Left lung (tissue), 4 donors: ENCODE measurements at regions not wholly inside any gene's neighbourhood (a gene's known extent, or its start where the extent isn't known, plus 50 kb on each side); places are given as distances from the start of the nearest gene placed in this dataset.
A peak's percentile ranks its signal among the peaks of the same experiment; 100 is the strongest.

Source experiments
- ATAC-seq: fragments of 200-7000 bp; cut with Tn5 transposase; one replicate; pipeline ENCODE4 v1.9.1; 2020; ENCODE audit warnings: moderate library complexity
- DNase-seq, 4 donors: peaks; one replicate each; pipeline ENCODE4 v3.0.0-alpha.2; 2013 to 2020
- H3K27ac ChIP-seq, 2 donors: fragments of 200-600 bp; sonication (generic) in 1 of 2; one replicate each; pipeline versions ENCODE4 v1.5.0 to v1.8.0; 2020 to 2021
- H3K27me3 ChIP-seq, 2 donors: fragments of 200-600 bp; sonication (generic) in 1 of 2; one replicate each; pipeline versions ENCODE4 v1.5.0 to v1.8.0; 2020 to 2021
- H3K36me3 ChIP-seq, 2 donors: fragments of 200-600 bp; sonication (generic) in 1 of 2; one replicate each; pipeline versions ENCODE4 v1.5.0 to v1.8.0; 2020 to 2021
- H3K4me1 ChIP-seq, 2 donors: fragments of 200-600 bp; one replicate each; pipeline ENCODE4 v1.8.0; 2021
- H3K4me3 ChIP-seq, 2 donors: fragments of 200-600 bp; sonication (generic) in 1 of 2; one replicate each; pipeline versions ENCODE4 v1.5.0 to v1.8.0; 2020 to 2021; ENCODE audit warnings: mild to moderate bottlenecking in 1 of 2
- H3K9me3 ChIP-seq, 2 donors: fragments of 200-600 bp; sonication (generic) in 1 of 2; one replicate each; pipeline versions ENCODE4 v1.5.0 to v1.8.0; 2020 to 2021
- intact Hi-C, 2 donors: fragments of 100-400 bp; cut with DNase I; formaldehyde crosslinking; loops; one replicate each; pipeline versions ENCODE4 v1.11.2 to v1.14.2; 2022
- TF ChIP-seq, protein P1 (sequence below), 2 donors: fragments of 200-600 bp; sonication (generic) in 1 of 2; IDR thresholded peaks; one replicate each; pipeline versions ENCODE4 v1.5.0 to v1.8.0; 2021; ENCODE audit warnings: antibody characterized with exemption in 2 of 2
- donor health status: DM: no; HTN: yes; CAD: no.
- donor health status: DM: no; HTN: no; CAD: no.

DNA sequence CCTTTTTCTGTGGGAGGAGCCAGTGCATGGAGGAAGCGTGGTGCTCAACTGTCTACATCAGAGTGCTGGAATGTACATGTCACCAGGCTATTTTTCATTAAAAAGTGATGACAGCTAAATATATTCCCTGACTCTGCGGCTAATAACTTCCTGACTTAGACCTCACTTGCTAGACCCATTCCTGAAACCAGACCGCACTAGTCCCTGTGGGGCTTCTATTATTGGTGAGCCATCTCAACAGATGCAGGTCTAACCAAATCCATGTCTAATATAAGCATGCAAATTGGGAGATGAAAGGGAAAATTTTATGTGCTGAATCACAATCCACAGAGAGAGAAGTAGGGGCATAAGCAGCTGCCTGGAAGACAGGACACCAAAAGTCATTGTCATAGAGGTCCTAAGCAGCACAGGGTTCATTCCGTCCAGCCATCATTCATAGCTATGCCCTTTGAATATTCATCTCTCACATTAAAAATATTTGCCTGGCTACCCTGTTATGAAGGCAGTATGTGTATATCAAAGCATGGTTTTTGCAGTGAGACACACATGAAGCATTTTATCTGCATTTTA is 110.9 kb upstream of the BLID start:
- intact Hi-C loops: no loop called here

DNA sequence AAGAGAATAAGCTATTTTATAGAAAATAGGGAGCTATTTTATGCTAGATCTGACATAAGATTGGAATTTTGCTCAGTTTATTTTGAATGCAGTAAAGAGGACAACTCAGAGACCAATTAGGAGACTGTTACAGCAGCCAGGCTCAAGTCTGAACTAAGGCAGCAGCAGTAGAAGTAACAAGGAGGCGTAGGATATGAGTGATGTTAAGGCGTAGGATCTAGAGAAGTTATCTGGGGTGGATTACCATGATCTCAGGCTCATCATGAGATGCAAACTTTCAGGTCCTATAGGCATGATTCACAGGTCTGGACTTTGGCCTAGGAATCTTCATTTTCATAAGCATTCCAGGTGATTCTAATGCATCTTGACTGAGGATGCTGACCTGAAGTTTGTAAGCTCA is 108.9 kb upstream of the BLID start:
- Histone ChIP-seq H3K4me1 (peaks cover 6 to 8% of the 10 kb centered on the region in 2 donors), H3K4me3 (no peak overlapping the region), H3K27me3 (no peaks in the 10 kb centered on the region), H3K36me3 (no peaks in the 10 kb centered on the region), H3K27ac (no peak overlapping the region), H3K9me3 (no peaks in the 10 kb centered on the region)
- intact Hi-C loops: no loop called here
- TF ChIP-seq, protein P1, sequence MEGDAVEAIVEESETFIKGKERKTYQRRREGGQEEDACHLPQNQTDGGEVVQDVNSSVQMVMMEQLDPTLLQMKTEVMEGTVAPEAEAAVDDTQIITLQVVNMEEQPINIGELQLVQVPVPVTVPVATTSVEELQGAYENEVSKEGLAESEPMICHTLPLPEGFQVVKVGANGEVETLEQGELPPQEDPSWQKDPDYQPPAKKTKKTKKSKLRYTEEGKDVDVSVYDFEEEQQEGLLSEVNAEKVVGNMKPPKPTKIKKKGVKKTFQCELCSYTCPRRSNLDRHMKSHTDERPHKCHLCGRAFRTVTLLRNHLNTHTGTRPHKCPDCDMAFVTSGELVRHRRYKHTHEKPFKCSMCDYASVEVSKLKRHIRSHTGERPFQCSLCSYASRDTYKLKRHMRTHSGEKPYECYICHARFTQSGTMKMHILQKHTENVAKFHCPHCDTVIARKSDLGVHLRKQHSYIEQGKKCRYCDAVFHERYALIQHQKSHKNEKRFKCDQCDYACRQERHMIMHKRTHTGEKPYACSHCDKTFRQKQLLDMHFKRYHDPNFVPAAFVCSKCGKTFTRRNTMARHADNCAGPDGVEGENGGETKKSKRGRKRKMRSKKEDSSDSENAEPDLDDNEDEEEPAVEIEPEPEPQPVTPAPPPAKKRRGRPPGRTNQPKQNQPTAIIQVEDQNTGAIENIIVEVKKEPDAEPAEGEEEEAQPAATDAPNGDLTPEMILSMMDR (IDR thresholded peaks at IDR 0.05): no peak
- no peak for DNase-seq
- no peak for ATAC-seq

More for the DNA sequence above, 110.9 kb upstream of the BLID start:
- peaks cover 6 to 11% of the 10 kb centered on the region in 2 donors for H3K4me1 ChIP-seq
- H3K27ac ChIP-seq: no peak overlapping the region
- no peaks in the 10 kb centered on the region for H3K36me3 ChIP-seq
- TF ChIP-seq, protein P1 (IDR thresholded peaks at IDR 0.05): no peak
- ATAC-seq: no peak
- H3K27me3 ChIP-seq: no peaks in the 10 kb centered on the region
- no peak for DNase-seq
- H3K9me3 ChIP-seq: no peaks in the 10 kb centered on the region
- H3K4me3 ChIP-seq: no peak overlapping the region

DNA sequence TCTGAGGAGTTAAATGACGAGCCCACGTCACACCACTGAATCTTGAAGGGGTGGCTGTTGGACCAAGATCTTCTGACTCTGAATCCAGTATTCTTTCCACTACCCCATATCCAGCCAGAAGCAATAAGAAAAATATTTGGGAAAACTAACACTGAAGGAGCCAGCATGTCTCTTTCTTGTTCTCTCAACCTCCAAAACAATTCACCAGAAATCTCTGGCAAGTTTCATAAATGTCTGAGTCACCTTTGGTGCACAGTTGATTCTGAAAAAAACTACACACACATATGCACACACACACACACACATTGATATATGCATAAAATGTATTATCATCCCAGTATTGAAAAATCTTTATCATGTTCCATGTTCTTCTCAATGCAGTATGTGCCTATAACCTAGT is 104.3 kb upstream of the BLID start:
- DNase-seq (no peak), ATAC-seq (no peak)
- intact Hi-C loops: no loop called here
- no peak overlapping the region for H3K27ac ChIP-seq
- TF ChIP-seq, protein P1 (IDR thresholded peaks at IDR 0.05): no peak
- H3K4me1 ChIP-seq: peaks cover 0 to 4% of the 10 kb centered on the region in 2 donors
- H3K4me3 ChIP-seq: no peak overlapping the region
- H3K27me3 ChIP-seq: no peaks in the 10 kb centered on the region
- no peaks in the 10 kb centered on the region for H3K9me3 ChIP-seq
- no peaks in the 10 kb centered on the region for H3K36me3 ChIP-seq

DNA sequence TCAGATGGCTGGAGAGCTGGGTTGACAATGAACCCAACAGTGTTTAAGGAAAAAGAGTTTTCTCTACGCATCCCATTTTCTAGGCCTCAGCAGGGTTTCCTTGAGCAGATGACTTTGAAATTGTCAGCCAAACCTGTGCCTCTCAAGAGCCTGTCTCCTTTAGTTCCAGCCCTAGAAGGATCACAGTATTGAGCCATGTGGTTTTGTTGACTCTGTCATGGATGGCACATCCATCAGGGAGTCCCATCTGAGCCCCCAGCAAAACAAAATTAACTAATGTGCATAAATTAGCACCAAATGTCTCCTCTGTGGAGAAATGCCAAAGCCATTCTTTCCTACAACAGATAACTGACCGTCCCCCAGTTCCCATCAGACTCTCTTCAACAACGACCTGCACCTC is 103.8 kb upstream of the BLID start:
- H3K27me3 ChIP-seq: no peaks in the 10 kb centered on the region
- H3K27ac ChIP-seq: no peak overlapping the region
- intact Hi-C loops: loop anchor here in 1 of 2 donors (5.0 kb wide), 1 partner anchor 288 kb away; no protein-coding TSS in a partner anchor
- ATAC-seq: no peak
- H3K4me1 ChIP-seq: peaks cover 5 to 6% of the 10 kb centered on the region in 2 donors
- no peak for DNase-seq
- no peaks in the 10 kb centered on the region for H3K36me3 ChIP-seq
- TF ChIP-seq, protein P1 (IDR thresholded peaks at IDR 0.05): no peak
- no peaks in the 10 kb centered on the region for H3K9me3 ChIP-seq
- no peak overlapping the region for H3K4me3 ChIP-seq

DNA sequence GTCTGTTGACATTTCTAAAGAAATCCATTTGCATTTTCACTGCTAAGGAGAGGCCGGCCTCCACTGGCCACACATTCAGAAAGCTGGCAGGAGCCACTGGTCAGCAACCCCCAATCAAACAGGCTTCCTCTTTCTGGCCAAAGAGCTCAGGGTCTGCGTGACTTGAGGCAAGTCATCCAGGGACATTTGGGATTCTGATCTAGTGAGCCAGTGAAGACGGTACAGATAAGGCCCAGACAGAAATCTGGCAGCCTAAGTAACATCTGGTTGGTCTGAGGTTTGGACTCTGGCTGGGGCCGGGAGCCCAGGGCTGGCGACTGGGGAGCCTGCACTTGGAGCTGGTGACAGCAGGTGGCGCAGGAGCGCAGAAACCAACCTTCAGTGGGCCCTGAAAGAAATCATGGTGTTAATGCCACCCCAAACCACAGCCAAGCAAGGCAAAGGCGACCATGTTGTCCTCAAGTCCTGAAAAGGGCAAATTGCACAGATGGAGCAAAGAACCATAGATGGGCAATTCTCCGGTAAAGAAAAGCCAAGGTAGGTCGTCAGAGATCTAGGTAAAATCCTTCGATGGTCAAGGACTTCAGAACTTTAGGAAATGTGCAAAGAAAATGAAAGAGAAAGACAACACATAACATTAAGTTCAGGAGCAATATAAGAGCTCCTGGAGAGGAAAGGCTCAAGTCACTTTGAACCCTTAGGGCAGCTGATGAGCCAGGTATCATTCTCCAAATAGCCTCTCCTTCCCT is 99.4 kb upstream of the BLID start:
- TF ChIP-seq, protein P1 (IDR thresholded peaks at IDR 0.05): peak; percentile 94 to 95
- H3K9me3 ChIP-seq: no peaks in the 10 kb centered on the region
- ATAC-seq: peak; percentile 98
- intact Hi-C loops: loop anchor here in 1 of 2 donors (5.0 kb wide), 1 partner anchor 292 kb away; no protein-coding TSS in a partner anchor
- H3K27ac ChIP-seq: no peak overlapping the region
- peak; percentile 70 to 88 (median 77) for DNase-seq
- H3K36me3 ChIP-seq: no peaks in the 10 kb centered on the region
- no peak overlapping the region for H3K4me3 ChIP-seq
- H3K27me3 ChIP-seq: no peaks in the 10 kb centered on the region
- peaks cover 6 to 8% of the 10 kb centered on the region in 2 donors for H3K4me1 ChIP-seq
